ENCODE measurements at regions not wholly inside any gene's neighbourhood (a gene's known extent, or its start where the extent isn't known, plus 50 kb on each side); places are given as distances from the start of the nearest gene placed in this dataset.

GRCh38 chr14:26319139-26319864 is 278.5 kb downstream of the NOVA1 start:
- intact Hi-C loops (cut with micrococcal nuclease) = no loop called here
- 0% methylated on average over 5 of the region's 5 CpGs for WGBS (ENCODE audit: insufficient coverage, low coverage, missing lambda C conversion rate)
- Histone ChIP-seq H3K4me2 (ENCODE audit: insufficient read depth, low read length) (no peak overlapping the region), H3K9me1 (ENCODE audit: control insufficient read depth, insufficient read depth, low read length) (no peaks in the 10 kb centered on the region), H4K20me1 (replicated peaks; ENCODE audit: control insufficient read depth, insufficient read depth, low read length) (no peaks in the 10 kb centered on the region), H3K4me1 (replicated peaks in 1 of 2; ENCODE audit: control insufficient read depth in 2 of 2, insufficient read depth in 2 of 2, low read length in 2 of 2) (no peaks in the 10 kb centered on the region), H3K9me3 (replicated peaks; ENCODE audit: control insufficient read depth, insufficient read depth, low read depth, low read length) (no peaks in the 10 kb centered on the region), H3K9ac (ENCODE audit: insufficient read depth in 1 of 2, low read depth in 2 of 2, low read length in 2 of 2) (no peak overlapping the region), H3K4me3 (no peak overlapping the region), H2AFZ (ENCODE audit: low read depth, low read length) (no peak overlapping the region), H3K36me3 (ENCODE audit: control insufficient read depth, insufficient read depth, low read length) (no peaks in the 10 kb centered on the region), H3K27me3 (ENCODE audit: control insufficient read depth in 2 of 2, insufficient read depth in 2 of 2, low read length in 2 of 2) (no peaks in the 10 kb centered on the region), H3K79me2 (ENCODE audit: control insufficient read depth, insufficient read depth, low read length) (no peaks in the 10 kb centered on the region), H3K27ac (ENCODE audit: extremely low read depth, low read depth, low read length) (no peak overlapping the region)
- ATAC-seq = no peak
- TF ChIP-seq ATF7 (IDR thresholded peaks at IDR 0.05) (0 out of 2 replicates have a peak, but pooled peaks have one; percentile 23), PATZ1 (CRISPR knock-in tag; IDR thresholded peaks at IDR 0.05; ENCODE audit: borderline replicate concordance) (no peak)
- ChIA-PET CTCF (ENCODE audit: low intra/inter-chr PET ratio) (interaction anchor here (0.5 kb wide), 1 partner anchor 117 kb away, joined by 5 read pairs; no protein-coding TSS in a partner anchor), POLR2A (no interaction called here)
- FAIRE-seq = no peak
- in situ Hi-C loops (cut with MboI) = no loop called here
- BruUV-seq (replicated peaks) = no TSS peak
- DNase-seq (ENCODE audit: extremely low read depth in 1 of 4, low spot score in 3 of 4) = no peak

GRCh38 chr14:26304056-26304455 is 293.8 kb downstream of the NOVA1 start:
- CTCF ChIA-PET (ENCODE audit: low intra/inter-chr PET ratio) = no interaction called here
- H3K4me3 ChIP-seq = no peak overlapping the region
- no peak for TF ChIP-seq KAT8 (IDR thresholded peaks at IDR 0.05; ENCODE audit: low read depth)
- no peak for TF ChIP-seq CBFA2T2 (conservative IDR thresholded peaks at IDR 0.05)
- TF ChIP-seq FOXK1 (CRISPR knock-in tag; IDR thresholded peaks at IDR 0.05; ENCODE audit: borderline replicate concordance) = no peak
- no peak for TF ChIP-seq USF1 (CRISPR knock-in tag; IDR thresholded peaks at IDR 0.05)
- no peak for TF ChIP-seq ZNF282 (CRISPR knock-in tag; IDR thresholded peaks at IDR 0.05)
- TF ChIP-seq MED1 (CRISPR knock-in tag; IDR thresholded peaks at IDR 0.05; ENCODE audit: borderline replicate concordance) = no peak
- TF ChIP-seq STAT5A (IDR thresholded peaks at IDR 0.05; ENCODE audit: borderline replicate concordance, low read length) = no peak
- no peak for TF ChIP-seq POLR2B (IDR thresholded peaks at IDR 0.05; ENCODE audit: low read depth, partially characterized antibody)
- TF ChIP-seq ZNF583 (CRISPR knock-in tag; IDR thresholded peaks at IDR 0.05) = no peak
- no peak for TF ChIP-seq POLR3A (IDR thresholded peaks at IDR 0.05; ENCODE audit: borderline replicate concordance, extremely low read depth, insufficient read depth, insufficient read length)
- DNase-seq (ENCODE audit: extremely low read depth in 1 of 4, low spot score in 3 of 4) (no peak), FAIRE-seq (no peak), ATAC-seq (no peak)
- no peaks in the 10 kb centered on the region for H4K20me1 ChIP-seq (replicated peaks; ENCODE audit: control insufficient read depth, insufficient read depth, low read length)
- POLR2A ChIA-PET = no interaction called here
- in situ Hi-C loops (cut with MboI) (no loop called here), intact Hi-C loops (cut with micrococcal nuclease) (no loop called here)
- BruUV-seq (replicated peaks) = no TSS peak
- no peak overlapping the region for H3K9ac ChIP-seq (ENCODE audit: insufficient read depth in 1 of 2, low read depth in 2 of 2, low read length in 2 of 2)
- no peaks in the 10 kb centered on the region for H3K4me1 ChIP-seq (replicated peaks in 1 of 2; ENCODE audit: control insufficient read depth in 2 of 2, insufficient read depth in 2 of 2, low read length in 2 of 2)
- no peak overlapping the region for H3K4me2 ChIP-seq (ENCODE audit: insufficient read depth, low read length)
- H3K9me3 ChIP-seq (replicated peaks; ENCODE audit: control insufficient read depth, insufficient read depth, low read depth, low read length) = no peaks in the 10 kb centered on the region
- no peaks in the 10 kb centered on the region for H3K79me2 ChIP-seq (ENCODE audit: control insufficient read depth, insufficient read depth, low read length)
- no peaks in the 10 kb centered on the region for H3K36me3 ChIP-seq (ENCODE audit: control insufficient read depth, insufficient read depth, low read length)
- H3K27ac ChIP-seq (ENCODE audit: extremely low read depth, low read depth, low read length) = no peak overlapping the region
- no peaks in the 10 kb centered on the region for H3K27me3 ChIP-seq (ENCODE audit: control insufficient read depth in 2 of 2, insufficient read depth in 2 of 2, low read length in 2 of 2)
- H3K9me1 ChIP-seq (ENCODE audit: control insufficient read depth, insufficient read depth, low read length) = no peaks in the 10 kb centered on the region
- H2AFZ ChIP-seq (ENCODE audit: low read depth, low read length) = no peak overlapping the region

Measured in K562 (cell line).